Urothelium cell line (cell line): ENCODE measurements at regions not wholly inside any gene's neighbourhood (a gene's known extent, or its start where the extent isn't known, plus 50 kb on each side); places are given as distances from the start of the nearest gene placed in this dataset.
"Not testable (repeated sequence)": the region's sequence is repeated elsewhere in the genome, so short reads cannot be mapped to it uniquely, and the experiment has no call there.

ENCODE experiments used
- DNase-seq: peaks from one replicate; pipeline ENCODE4 v3.0.0; 2011; ENCODE audit warnings: low spot score, mixed read lengths
- FAIRE-seq: peaks from 2 replicates; lab custom pipeline; 2011; peaks lifted over from hg19 to GRCh38; lab: Jason Lieb, UNC

DNA sequence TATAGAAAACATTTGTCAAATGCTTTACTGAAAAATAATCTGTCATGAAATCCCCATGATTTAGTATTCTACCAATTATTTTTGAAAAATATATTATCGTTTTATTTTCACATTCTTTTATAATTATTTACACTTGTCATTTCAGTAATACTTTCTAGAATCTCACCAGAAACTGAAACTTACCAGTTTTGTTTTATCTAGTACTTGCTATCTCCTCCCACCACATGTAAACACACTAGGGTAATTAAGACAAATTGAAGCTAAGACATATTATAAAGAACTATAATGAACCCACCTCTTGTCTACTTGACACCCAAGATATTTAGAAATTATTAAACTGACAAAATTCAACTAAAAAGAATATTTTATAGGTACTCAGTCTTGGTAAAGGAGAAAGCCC, 51.5 kb upstream of the GRM3 start:
- FAIRE-seq (no peak), DNase-seq (no peak)

- no peak for DNase-seq
- FAIRE-seq = no peak
Measured at GRCh38 chr7:86574006-86574405, 69.7 kb upstream of the GRM3 start.

DNA sequence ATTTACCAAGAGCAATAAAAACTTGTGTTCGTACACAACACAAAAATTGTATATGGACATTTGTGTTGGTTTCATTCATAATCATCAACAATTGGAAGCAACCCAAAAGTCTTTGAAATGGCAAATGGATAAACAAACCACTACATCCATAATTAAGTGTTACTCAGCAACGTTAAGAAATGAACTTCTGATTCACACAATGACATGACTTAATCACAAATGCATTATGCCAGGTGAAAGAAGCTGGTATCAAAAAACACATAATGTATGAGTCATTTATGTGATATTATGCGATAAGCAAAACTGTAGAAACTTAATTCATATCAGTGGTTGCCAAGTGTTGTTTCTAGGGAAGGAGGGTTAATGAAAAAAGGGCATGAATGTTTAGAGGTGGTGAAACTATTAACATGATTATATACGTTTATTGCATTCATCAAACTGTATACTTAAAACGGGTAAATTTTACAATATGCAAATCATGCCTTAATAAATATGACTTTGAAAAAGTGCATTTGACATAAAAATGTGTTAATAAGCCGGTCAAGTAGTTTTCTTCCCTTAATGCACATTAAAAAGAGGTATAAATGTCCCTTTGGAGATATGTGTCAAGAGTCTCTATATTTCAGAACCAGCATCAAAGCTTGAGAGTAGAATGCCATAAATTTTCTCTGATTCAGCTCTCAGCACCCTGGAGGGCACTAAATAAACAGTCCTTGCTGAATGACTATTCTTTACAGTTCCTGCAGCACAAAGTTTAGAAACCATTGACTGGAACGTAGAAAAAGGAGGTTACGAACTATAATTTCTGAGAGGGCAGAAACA, 84.8 kb upstream of the GRM3 start:
- FAIRE-seq (no peak), DNase-seq (no peak)

DNA sequence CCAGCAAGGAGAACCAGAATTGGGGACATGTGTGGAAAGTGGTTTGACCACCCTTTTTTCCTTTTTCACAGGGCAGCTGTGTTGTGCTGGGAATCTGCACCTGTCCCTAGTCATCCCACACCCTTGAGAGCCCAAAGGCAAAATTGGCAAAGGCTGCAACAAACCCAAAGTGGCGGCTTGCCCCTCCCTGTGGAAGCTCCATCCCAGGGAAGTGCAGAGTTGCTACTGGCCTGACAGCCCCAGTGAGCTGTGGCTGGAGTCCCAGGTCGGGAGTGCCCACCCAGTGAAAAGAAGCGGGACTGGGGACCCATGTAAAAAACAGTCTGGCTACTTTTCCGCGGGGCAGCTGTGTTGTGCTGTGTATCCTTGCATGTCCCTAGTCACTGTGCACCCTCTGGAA, 109.1 kb upstream of the GRM3 start:
- FAIRE-seq = no peak
- DNase-seq = no peak

DNA sequence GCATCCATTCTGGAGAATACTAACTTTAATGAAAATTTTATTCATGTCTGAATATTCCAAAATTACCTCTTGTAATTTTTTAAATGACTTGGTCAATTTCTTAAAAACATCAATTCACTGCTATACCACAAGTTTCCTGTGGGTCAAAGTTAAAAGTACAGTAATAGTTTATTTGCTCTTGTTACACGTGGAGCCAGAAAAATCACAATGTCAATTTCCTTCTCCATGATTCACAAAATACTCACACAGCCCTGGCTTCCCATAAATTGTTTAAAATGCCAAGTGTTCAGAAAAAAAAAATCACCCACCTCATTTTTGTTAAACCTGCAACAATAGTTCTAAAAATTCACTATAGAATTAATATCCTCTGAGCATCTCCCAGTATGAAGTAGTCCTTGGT, 139.5 kb upstream of the GRM3 start:
- no peak for FAIRE-seq
- DNase-seq = no peak

- FAIRE-seq = no peak
- DNase-seq = no peak
Measured at GRCh38 chr7:86499986-86500385, 143.7 kb upstream of the GRM3 start.

DNA sequence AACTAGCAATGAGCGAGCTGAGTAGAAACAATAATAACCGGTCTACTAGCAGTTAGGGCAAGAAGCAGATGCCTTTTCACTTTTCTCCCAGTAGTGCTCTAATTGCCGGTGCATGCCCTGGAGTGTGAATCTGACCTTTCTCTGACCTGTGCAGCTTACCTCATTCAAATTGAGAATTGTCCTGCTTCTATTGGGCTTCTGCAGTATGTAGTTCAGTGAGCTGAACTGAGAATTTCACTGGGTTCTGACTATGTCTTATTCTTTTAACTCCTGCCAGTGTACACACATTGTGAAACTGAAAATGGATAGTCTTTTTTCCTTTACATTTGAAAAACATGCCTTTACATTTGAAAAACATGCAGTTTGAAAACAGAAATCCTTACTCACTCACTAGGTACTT, 157.9 kb upstream of the GRM3 start:
- FAIRE-seq = no peak
- no peak for DNase-seq

DNA sequence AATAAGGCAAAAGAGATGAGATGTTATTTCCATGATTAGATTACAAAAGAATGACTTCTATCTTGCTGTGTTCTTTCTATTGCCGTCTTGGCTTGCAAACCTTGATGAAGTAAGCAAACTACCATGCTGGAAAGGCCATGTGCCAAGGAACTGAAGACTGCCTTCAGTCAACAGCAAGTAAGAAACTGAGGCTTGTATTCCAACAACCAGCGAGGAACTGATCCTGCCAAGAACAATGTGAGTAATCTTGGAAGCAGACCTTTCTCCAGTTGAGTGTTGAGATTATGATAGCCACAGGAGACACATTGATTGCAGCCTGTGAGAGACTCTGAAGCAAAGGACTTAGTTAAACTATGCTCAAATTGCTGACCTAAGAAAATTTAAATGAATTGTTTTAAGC, 164.6 kb upstream of the GRM3 start:
- DNase-seq = no peak
- peak; percentile 46 for FAIRE-seq

DNA sequence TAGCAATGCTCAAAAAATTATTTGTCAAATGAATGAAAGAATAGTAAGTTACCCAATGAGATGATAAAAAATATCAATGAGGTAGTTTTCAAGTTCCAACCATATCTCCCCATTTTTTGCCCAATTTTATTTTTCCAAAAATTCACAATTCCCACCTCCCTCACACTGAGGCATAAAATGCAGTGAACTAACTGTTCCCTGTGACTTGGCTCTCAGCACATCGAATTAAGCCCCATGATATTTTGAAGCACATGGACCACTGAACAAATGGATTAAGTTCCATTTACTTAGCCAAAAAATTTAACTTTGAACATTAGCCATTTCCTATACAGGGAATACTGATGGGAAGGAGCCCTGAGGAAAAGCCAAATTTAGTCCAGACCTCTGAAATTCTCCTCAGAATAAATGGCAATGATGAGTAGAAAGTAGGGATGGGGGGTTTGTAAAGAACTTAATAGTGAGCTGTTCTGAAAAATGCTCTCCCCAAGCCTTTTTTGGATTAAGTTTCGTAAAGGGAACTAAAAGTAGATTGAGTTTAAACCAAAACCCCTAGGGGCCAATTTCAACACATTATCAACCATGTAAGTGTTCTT, 166.3 kb upstream of the GRM3 start:
- DNase-seq (no peak), FAIRE-seq (no peak)

DNA sequence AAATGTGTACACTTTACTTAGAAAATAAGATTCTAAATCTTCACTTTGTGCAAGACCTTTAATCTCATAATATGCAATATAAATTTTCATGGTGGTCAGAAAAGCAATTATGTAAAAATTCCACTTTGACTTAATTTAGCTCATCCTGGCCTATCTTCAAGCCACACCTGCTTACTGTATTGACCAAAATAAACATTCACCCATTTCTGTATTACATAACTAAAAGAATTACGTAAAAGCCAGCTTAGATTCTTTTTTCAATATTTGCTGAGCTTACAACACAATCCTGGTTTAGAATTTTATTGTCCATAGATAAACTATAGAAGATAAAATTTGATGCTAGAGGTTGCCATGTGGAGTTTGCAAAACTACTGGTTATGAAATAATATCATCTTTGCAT, 172.9 kb upstream of the GRM3 start:
- FAIRE-seq (no peak), DNase-seq (no peak)

GRCh38 chr7:86469680-86470295, 173.9 kb upstream of the GRM3 start:
- peak; percentile 79 for DNase-seq
- FAIRE-seq = peak; percentile 86

DNA sequence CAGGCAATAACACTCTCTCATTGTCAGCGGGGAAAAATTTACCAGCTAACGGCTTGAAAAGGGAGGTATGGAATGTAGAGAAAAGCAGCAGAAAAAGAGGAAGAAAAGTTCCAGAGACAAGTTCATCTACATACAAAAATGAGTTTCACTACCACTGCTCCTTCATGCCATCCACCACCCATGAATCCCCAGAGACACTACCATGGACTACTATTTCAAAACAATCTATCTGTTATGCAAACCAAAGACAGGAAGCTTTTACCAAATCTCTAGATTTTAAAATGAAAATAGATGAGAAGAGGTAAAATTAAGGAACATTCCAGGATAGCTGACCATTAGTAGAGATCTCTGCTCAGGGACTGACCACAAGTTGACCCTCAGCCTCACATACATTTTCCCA, 189.0 kb upstream of the GRM3 start:
- FAIRE-seq (no peak), DNase-seq (no peak)

DNA sequence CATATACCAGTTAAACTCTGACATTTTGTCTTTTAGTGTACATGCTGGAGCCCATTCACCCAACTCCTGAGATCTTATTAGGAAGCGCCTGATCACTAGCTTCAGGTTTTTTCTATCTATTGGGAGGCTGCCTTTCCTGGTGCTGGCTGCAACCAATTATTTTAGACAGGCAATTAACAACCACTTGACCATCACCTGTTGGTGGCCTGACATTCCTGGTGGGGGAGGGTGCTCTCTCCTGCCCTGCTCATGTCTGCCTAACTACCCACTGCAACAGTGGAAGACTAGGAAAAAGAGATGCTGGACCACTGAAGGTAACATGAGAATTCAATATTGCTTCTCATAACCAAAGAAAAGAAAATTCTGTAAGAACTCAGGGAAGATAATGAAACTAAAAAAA, 190.3 kb upstream of the GRM3 start:
- DNase-seq (no peak), FAIRE-seq (peak; percentile 30)

DNA sequence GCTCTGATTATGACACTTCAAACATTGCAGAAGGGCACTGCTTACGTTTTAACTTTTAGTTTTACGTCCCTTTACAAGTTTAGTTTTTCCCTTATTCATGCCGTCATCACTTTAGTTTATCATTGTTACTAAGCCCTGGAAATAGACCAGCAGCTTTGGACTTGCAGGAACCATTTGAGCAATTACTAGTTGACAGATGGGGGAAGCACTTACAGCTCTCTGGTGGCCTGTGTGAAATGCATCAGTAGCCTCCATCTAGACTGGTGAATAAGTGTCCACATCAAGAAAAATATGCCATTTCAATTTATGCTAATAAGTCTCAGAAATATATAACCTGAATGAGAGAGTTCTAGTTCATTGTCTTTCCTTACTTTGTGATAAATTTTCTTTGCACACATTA, 194.9 kb upstream of the GRM3 start:
- FAIRE-seq = no peak

DNA sequence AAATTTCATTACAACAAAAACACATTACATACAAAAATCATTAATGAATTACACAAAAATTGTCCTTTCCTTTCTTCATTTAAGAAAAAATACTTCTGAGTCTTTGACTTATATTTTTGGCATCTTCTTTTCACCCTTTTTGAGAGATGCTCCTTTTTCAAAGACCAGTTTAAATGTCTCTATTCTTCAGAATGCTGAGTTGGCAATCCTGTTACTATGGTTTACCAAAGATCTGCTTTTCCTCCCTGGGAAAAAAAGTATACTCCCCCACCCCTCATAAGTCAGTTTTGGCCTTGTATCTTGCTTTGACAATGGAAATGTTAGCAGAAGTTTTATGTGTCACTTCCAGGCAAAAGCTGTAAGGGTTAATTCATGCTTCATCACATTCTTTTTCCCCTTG, 198.4 kb upstream of the GRM3 start:
- FAIRE-seq = no peak

More for the DNA sequence above, 194.9 kb upstream of the GRM3 start:
- no peak for DNase-seq

DNA sequence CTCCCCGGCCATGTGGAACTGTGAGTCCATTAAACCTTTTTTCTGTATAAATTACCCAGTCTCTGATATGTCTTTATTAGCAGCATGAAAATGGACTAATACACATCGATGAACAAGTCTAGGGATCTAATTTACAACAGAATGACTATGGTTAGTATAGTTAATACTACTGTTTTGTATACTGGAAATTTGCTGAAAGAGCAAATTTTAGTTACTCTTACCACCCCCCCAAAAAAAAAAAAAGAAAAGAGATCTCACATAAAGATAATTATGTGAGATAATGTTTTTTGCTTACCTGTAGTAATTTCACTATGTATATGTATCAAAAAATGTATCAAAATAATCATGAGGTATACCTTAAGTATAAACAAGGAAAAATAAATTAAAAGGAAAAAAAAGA, 199.5 kb upstream of the GRM3 start:
- no peak for FAIRE-seq
- DNase-seq = no peak

More for the DNA sequence above, 198.4 kb upstream of the GRM3 start:
- no peak for DNase-seq

DNA sequence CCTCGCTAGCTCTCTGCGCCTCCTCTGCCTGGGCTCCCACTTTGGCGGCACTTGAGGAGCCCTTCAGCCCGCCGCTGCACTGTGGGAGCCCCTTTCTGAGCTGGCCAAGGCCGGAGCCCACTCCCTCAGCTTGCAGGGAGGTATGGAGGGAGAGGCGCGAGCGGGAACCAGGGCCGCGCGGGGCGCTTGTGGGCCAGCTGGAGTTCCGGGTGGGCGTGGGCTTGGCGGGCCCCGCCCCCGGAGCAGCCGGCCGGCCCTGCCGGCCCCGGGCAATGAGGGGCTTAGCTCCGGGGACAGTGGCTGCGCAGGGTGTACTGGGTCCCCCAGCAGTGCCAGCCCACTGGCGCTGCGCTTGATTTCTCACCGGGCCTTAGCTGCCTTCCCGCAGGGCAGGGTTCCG, 203.3 kb upstream of the GRM3 start:
- not testable (repeated sequence) for DNase-seq, FAIRE-seq

GRCh38 chr7:86437951-86438450, 205.7 kb upstream of the GRM3 start:
- DNase-seq (no peak), FAIRE-seq (no peak)

DNA sequence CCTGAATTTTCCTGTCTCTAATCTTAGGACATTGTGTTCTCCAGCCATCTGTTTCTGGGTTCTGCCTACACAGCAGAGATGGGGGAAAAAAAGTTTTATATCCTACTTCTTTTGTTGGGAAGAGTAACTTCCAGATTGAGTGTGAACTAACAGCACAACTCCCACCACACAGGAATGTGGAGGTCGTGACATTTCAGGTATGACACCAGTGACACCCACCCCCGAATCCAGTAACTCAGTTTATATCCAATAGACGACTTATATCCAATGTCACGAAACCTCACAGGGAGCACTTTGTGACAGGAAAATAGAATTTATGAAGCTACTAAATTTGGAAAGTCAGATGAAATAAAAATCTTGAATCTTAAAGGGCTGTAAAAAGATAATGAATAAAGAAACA, 211.9 kb upstream of the GRM3 start:
- no peak for FAIRE-seq
- no peak for DNase-seq

DNA sequence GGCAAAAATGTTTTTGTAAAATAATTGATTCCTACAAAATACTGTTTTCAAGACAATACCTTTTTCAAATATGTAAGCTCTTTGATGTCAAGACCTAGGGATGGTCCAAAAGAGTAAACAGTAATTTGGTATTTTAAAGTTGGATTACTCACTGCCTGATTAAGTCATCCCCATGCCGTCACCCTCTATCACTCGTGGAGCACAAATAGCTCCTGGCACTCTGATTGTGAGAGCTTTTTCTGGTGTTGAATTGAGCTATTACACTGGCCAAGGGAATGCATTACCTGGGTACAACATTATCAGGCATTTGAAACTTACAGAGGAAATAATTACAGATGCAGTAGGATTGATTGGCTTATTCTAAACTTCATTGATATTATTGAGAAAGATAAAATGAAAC, 231.9 kb upstream of the GRM3 start:
- DNase-seq (peak; percentile 51), FAIRE-seq (no peak)

- FAIRE-seq = peak; percentile 75
- DNase-seq = peak; percentile 40
Measured at GRCh38 chr7:86407291-86407690, 236.4 kb upstream of the GRM3 start.

DNA sequence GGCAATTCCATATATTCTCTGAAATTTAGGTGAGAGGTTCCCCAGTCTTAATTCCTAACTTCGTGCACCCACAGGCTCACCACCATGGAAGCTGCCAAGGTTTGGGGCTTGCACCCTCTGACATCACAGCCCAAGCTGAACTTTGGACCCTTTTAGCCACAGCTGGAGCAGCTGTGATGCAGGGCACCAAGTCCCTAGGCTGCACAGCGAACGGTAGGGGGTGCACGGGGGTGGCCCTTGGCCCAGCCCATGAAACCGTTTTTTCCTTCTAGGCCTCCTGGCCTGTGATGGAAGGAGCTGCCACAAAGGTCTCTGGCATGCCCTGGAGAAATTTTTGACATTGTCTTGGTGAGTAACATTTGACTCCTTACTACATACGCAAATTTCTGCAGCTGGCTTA, 251.9 kb upstream of the GRM3 start:
- FAIRE-seq (no peak), DNase-seq (no peak)
